ENCODE measurements at regions not wholly inside any gene's neighbourhood (a gene's known extent, or its start where the extent isn't known, plus 50 kb on each side); places are given as distances from the start of the nearest gene placed in this dataset.
"Not testable (repeated sequence)": the region's sequence is repeated elsewhere in the genome, so short reads cannot be mapped to it uniquely, and the experiment has no call there.

DNA sequence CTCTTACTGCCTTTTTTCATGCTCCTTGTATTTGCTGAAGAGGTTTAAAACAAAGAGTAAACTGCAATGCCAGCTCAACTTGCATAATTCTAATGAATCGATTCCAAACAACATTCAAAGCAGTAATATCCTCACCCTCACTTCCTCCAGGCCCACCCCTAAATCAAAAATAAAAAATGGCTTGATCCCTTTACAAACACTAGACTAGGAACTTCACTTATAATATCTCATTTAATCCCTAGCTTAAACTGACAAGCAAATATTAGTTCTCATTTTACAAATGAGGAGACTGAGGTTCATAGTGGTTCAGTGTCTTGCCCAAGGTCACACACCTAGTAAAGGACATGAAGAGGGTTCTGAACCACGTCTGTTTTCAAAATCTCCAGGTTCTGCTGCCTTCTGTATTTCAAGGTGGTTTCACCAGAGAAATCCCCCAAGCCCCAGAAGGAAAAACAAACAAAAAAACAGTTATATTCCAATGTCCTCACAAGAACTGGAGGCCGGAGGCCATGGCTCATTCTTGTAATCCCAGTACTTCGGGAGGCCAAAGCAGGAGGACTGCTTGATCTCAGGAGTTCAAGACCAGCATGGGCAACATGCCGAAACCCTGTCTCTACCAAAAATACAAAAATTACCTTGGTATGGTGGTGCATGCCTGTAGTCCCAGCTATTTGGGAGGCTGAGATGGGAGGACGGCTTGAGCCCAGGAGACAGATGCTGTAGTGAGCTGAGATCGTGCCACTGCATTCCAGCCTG is 80.3 kb upstream of the GRIN2A start:
- Mint-ChIP-seq H3K36me3 (no peaks in the 10 kb centered on the region), H3K9me3 (no peaks in the 10 kb centered on the region), H3K4me3 (no peak overlapping the region), H3K27ac (no peak overlapping the region), H3K4me1 (peaks cover 10% of the 10 kb centered on the region)
- DNase-seq (ENCODE audit: low spot score in 2 of 2) (no peak), ATAC-seq (no peak)

DNA sequence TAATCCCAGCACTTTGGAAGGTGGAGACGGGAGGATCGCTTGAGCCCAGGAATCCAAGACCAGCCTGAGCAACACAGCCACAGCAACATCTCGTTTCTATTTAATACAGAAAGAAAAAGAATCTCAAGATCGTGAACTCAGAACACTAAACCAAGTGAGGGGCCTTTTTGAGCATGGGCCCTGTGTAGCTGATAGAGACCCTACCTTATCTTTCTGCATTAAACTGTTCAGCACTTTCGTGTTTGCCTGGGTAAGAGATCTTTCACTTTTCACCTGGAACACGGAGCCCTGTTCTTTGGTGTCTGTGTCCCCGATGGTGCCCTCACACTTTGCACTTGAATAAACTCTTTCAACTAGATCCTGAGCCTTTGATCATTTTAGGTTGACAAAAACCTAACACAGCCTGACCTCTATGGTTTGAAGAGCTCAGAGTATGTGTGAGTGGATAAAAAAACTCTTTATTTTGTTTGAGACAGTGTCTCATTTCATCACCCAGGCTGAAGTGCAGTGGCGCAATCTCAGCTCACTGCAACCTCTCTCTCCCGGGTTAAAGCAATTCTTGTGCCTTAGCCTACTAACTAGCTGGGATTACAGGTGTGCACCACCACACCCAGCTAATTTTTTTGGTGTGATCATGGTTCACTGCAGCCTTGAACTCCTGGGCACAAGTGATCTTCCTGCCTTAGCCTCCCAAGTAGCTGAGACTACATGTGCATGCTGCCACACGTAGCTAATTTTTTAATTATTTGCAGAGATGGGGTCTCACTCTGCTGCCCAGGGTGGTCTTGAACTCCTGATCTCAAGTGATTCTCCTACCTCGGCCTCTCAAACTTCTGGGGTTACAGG is 83.8 kb upstream of the GRIN2A start:
- peaks cover 10% of the 10 kb centered on the region for H3K4me1 Mint-ChIP-seq
- H3K9me3 Mint-ChIP-seq = no peaks in the 10 kb centered on the region
- DNase-seq (ENCODE audit: low spot score in 2 of 2) = no peak
- ATAC-seq = no peak
- no peak overlapping the region for H3K27ac Mint-ChIP-seq
- H3K36me3 Mint-ChIP-seq = no peaks in the 10 kb centered on the region
- no peak overlapping the region for H3K4me3 Mint-ChIP-seq

DNA sequence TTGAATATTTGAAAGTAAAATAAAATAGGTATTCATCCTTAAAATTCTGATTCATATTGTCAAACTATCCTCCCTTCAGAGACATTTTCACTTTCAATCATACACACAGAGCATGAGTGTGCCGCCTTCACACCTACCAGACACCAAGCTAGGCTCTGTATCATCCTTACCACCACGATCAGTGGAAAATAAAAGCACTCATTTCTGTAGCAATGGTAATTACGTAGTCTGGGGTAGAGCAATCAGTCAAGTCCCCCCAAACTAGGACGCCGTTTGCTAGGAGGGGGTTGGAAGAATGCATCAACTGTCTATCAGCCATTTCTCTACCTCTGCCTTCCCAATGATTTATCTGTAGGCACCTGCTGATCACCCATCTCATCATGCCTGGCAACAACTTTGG is 84.6 kb upstream of the GRIN2A start:
- Mint-ChIP-seq H3K27ac (peak overlapping the region; percentile 77), H3K36me3 (no peaks in the 10 kb centered on the region), H3K4me3 (no peak overlapping the region), H3K9me3 (no peaks in the 10 kb centered on the region), H3K4me1 (peaks cover 10% of the 10 kb centered on the region)
- DNase-seq (ENCODE audit: low spot score in 2 of 2) = peak; percentile 21 to 64
- peak; percentile 100 for ATAC-seq

DNA sequence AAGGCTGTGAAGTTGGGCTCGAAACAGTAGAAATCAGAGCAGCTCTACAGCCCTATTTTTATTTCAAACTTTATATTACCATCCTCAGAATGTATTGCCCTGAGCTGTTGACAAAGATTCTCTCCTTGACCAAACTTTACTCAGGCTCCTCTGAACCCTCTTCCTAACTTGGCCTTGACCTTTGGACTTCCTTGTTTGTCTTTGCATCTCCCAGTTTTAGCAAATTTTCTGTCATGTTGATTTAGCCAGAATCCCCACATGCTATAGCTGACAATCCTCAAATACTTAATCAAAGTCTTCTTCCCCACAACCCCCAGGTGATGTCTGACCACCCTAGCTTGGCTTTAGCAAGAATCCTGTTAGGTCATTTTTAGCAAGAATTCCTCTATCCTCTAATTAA is 87.4 kb upstream of the GRIN2A start:
- ATAC-seq (no peak), DNase-seq (ENCODE audit: low spot score in 2 of 2) (no peak)
- H3K36me3 Mint-ChIP-seq = no peaks in the 10 kb centered on the region
- H3K4me1 Mint-ChIP-seq = peaks cover 10% of the 10 kb centered on the region
- peaks cover 2% of the 10 kb centered on the region for H3K9me3 Mint-ChIP-seq
- H3K27ac Mint-ChIP-seq = no peak overlapping the region
- H3K4me3 Mint-ChIP-seq = no peak overlapping the region

DNA sequence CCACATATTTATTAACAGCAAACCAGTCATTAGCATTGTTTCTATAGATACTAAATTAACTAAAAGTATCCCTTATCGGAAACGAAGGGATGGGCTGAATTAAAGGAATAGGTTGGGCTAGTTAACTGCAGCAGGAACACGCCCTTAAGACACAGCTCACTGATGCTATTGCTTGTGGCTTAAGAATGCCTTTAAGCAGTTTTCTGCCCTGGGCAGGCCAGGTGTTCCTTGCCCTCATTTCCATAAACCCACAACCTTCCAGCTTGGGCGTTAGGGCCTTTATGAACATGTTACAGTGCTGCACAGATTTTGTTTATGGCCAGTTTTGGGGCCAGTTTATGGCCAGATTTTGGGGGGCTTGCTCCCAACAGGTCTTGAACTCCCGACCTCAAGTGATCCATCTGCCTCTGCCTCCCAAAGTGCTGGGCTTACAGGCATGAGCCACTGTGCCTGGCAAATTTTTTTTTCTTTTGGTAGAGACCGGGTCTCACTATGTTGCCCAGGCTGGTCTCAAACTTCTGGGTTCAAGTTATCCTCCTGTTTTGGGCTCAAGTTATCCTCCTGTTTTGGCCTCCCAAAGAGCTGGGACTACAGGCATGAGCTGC is 90.1 kb upstream of the GRIN2A start:
- H3K9me3 Mint-ChIP-seq, H3K4me1 Mint-ChIP-seq: not testable (repeated sequence)

DNA sequence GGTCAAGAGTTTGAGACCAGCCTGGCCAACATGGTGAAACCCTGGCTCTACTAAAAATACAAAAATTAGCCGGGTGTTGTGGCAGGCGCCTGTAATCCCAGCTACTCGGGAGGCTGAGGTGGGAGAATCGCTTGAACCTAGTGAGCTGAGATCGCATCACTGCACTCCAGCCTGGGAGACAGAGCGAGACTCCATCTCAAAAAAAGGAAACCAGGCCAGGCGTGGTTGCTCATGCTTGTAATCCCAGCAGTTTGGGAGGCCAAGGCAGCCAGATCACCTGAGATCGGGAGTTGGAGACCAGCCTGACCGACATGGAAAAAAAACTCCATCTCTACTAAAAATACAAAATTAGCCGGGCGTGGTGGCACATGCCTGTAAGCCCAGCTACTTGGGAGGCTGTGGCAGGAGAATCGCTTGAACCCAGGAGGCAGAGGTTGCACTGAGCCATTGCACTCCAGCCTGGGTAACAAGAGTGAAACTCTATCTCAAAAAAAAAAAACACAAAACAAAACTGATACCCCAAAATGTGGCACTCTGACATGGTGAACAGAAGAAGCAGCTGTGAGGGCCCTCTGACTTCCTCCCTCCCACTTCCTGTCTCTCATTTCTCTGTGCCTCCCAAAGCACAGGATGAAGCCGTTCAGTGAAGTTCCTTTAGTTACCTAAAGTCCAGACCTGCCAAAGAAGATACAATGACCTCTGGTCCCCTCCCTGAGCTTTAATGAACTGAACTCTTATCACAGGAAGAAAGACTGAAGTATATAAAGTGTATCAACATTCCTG is 93.2 kb upstream of the GRIN2A start:
- peak overlapping the region; percentile 30 for H3K27ac Mint-ChIP-seq
- H3K4me1 Mint-ChIP-seq; H3K9me3 Mint-ChIP-seq; DNase-seq (ENCODE audit: low spot score in 2 of 2); H3K4me3 Mint-ChIP-seq; H3K36me3 Mint-ChIP-seq: not testable (repeated sequence)
- peak; percentile 76 for ATAC-seq

More for the DNA sequence above, 90.1 kb upstream of the GRIN2A start:
- not testable (repeated sequence) for H3K4me3 Mint-ChIP-seq; DNase-seq (ENCODE audit: low spot score in 2 of 2); ATAC-seq; H3K36me3 Mint-ChIP-seq; H3K27ac Mint-ChIP-seq

DNA sequence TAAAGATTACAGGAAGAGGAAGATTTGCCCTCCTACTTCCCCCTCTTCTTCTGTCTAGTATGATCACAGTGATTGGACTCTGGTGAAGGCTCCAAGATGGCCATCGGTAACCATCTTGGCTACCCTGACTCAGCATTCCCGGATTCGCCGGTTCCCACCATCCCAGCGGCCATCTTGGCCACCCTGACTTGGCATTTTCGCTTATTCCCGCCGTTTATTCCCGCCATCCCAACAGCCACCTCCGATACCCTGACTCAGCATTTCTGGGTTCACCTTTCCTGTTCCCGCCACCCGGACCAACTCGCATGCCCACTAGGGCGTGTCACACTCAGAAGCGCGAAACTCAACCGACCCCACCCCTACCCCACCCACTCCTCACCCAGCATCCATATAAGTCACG is 95.4 kb upstream of the GRIN2A start:
- DNase-seq (ENCODE audit: low spot score in 2 of 2) (no peak), ATAC-seq (no peak)
- Mint-ChIP-seq H3K36me3 (no peaks in the 10 kb centered on the region), H3K4me1 (peaks cover 9% of the 10 kb centered on the region), H3K9me3 (peaks cover 6% of the 10 kb centered on the region), H3K27ac (no peak overlapping the region), H3K4me3 (no peak overlapping the region)

DNA sequence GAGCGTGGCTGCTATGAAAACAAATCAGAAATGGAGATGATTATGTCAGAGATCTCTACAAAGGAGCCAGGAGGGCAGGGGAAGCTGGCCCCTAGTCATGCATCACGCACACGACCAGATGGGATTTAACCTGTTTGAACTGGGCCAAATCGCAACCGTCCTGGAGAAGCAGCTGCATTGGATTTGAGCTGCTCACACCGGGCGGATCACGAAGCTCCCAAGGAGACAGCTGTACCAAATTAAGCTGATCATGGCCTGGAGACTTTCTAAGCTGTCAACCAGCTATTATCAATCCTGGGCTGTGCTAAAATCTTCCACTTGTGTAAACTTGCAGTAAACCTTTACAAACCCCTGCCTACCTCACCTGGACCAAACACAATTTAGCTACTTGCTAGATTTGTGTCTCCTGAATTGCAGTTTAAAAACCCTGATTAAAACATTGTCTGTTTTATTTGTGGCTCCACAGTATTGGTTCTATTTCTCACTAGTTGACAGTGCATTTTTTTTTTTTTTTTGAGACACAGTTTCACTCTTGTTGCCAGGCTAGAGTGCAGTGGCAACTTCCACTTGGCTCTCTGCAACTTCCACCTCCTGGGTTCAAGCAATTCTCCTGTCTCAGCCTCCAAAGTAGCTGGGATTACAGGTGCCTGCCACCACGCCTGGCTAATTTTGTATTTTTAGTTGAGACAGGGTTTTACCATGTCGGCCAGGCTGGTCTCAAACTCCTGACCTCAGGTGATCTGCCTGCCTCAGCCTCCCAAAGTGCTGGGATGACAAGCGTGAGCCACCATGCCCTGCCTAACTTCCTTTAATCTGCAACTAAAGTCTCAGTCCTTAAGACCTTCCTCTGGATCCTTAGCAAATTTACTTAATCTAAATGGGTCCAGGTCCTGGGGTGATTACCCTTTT is 98.3 kb upstream of the GRIN2A start:
- peaks cover 8% of the 10 kb centered on the region for H3K4me1 Mint-ChIP-seq
- no peak overlapping the region for H3K27ac Mint-ChIP-seq
- no peak overlapping the region for H3K4me3 Mint-ChIP-seq
- H3K36me3 Mint-ChIP-seq = no peaks in the 10 kb centered on the region
- peaks cover 6% of the 10 kb centered on the region for H3K9me3 Mint-ChIP-seq
- DNase-seq (ENCODE audit: low spot score in 2 of 2) = no peak
- no peak for ATAC-seq

DNA sequence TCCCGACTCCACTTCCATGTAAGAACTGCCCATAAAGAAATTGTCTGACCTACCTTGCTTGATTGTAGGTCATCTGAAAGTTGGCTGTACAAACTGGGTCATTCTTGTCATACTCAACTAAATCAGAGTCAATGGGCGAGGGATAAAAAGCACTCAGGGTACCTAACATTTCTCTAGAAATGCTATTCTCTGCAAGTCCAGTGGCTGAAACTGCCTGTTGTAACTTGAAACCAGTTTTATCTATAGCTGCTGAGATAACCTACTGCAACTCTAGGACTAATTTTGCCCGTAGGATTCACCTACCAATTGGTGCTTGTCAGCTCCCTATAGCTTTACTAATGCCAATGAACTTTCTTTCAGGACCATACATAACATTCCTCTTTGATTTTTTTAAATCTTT is 100.1 kb upstream of the GRIN2A start:
- peaks cover 6% of the 10 kb centered on the region for H3K9me3 Mint-ChIP-seq
- no peak overlapping the region for H3K27ac Mint-ChIP-seq
- H3K36me3 Mint-ChIP-seq = no peaks in the 10 kb centered on the region
- no peaks in the 10 kb centered on the region for H3K4me1 Mint-ChIP-seq
- no peak for ATAC-seq
- no peak for DNase-seq (ENCODE audit: low spot score in 2 of 2)
- no peak overlapping the region for H3K4me3 Mint-ChIP-seq

DNA sequence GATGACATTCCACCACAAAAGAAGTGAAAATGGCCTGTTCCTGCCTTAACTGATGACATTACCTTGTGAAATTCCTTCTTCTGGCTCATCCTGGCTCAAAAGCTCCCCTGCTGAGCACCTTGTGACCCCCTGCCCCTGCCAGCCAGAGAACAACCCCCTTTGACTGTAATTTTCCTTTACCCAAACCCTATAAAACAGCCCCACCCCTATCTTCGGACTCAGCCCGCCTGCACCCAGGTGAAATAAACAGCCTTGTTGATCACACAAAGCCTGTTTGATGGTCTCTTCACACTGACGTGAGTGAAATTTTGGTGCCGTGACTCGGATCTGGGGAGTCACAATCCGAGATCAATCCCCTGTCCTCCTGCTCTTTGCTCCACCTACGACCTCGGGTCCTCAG is 101.0 kb upstream of the GRIN2A start:
- not testable (repeated sequence) for H3K9me3 Mint-ChIP-seq; H3K4me1 Mint-ChIP-seq; H3K27ac Mint-ChIP-seq; H3K4me3 Mint-ChIP-seq; H3K36me3 Mint-ChIP-seq; ATAC-seq; DNase-seq (ENCODE audit: low spot score in 2 of 2)

DNA sequence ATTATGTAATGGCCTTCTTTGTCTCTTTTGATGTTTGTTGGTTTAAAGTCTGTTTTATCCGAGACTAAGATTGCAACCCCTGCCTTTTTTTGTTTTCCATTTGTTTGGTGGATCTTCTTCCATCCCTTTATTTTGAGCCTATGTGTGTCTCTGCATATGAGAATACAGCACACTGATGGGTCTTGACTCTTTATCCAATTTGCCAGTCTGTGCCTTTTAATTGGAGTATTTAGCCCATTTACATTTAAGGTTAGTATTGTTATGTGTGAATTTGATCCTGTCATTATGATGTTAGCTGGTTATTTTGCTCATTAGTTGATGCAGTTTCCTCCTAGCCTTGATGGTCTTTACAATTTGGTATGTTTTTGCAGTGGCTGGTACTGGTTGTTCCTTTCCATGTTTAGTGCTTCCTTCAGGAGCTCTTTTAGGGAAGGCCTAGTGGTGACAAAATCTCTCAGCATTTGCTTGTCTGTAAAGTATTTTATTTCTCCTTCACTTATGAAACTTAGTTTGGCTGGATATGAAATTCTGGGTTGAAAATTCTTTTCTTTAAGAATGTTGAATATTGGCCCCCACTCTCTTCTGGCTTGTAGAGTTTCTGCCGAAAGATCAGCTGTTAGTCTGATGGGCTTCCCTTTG is 95.3 kb upstream of the ATF7IP2 start:
- H3K9me3 Mint-ChIP-seq = peaks cover 21% of the 10 kb centered on the region
- not testable (repeated sequence) for H3K4me3 Mint-ChIP-seq; H3K36me3 Mint-ChIP-seq; DNase-seq (ENCODE audit: low spot score in 2 of 2); H3K27ac Mint-ChIP-seq; H3K4me1 Mint-ChIP-seq; ATAC-seq

DNA sequence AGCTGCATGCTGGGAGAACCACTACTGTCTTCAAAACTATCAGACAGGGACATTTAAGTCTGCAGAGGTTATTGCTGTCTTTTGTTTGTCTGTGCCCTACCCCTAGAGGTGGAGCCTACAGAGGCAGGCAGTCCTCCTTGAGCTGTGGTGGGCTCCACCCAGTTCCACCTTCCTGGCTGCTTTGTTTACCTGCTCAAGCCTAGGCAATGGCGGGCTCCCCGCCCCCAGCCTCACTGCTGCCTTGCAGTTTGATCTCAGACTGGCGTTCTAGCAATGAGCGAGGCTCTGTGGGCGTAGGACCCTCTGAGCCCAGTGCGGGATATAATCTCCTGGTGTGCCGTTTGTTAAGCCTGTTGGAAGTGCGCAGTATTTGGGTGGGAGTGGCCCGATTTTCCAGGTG is 93.7 kb upstream of the ATF7IP2 start:
- not testable (repeated sequence) for DNase-seq (ENCODE audit: low spot score in 2 of 2); H3K36me3 Mint-ChIP-seq; H3K27ac Mint-ChIP-seq; H3K4me3 Mint-ChIP-seq; ATAC-seq; H3K4me1 Mint-ChIP-seq
- H3K9me3 Mint-ChIP-seq = peaks cover 21% of the 10 kb centered on the region

DNA sequence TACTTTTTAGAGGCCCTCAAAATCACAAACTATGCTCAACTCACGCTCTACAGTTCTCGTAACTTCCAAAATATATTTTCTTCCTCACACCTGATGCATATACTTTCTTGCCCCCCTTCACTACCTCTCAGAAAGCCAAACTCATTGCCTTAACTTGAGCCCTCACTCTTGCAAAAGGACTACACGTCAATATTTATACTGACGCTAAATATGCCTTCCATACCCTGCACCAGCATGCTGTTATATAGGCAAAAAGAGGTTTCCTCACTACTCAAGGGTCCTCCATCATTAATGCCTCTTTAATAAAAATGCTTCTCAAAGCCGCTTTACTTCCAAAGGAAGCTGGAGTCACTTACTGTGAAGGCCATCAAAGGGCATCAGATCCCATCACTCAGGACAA is 92.9 kb upstream of the ATF7IP2 start:
- not testable (repeated sequence) for H3K4me1 Mint-ChIP-seq; H3K36me3 Mint-ChIP-seq; DNase-seq (ENCODE audit: low spot score in 2 of 2); ATAC-seq; H3K4me3 Mint-ChIP-seq; H3K27ac Mint-ChIP-seq
- H3K9me3 Mint-ChIP-seq = peaks cover 21% of the 10 kb centered on the region

DNA sequence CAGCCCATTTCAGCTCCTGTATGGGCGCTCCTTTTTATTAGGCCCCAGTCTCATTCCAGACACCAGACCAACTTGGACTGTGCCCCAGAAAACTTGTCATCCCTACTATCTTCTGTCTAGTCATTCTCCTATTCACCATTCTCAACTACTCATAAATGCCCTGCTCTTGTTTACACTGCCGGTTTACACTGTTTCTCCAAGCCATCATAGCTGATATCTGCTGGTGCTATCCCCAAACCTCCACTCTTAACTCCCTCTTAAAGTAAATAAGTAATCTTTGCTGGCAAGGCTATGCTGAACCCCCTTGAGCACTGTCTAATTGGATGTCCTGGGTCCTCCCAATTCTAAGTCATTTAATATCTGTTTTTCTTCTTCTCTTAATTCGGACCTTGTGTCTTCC is 91.7 kb upstream of the ATF7IP2 start:
- ATAC-seq; H3K4me3 Mint-ChIP-seq; H3K27ac Mint-ChIP-seq; H3K36me3 Mint-ChIP-seq; DNase-seq (ENCODE audit: low spot score in 2 of 2); H3K4me1 Mint-ChIP-seq: not testable (repeated sequence)
- H3K9me3 Mint-ChIP-seq = peaks cover 21% of the 10 kb centered on the region
